ENCODE measurements at regions not wholly inside any gene's neighbourhood (a gene's known extent, or its start where the extent isn't known, plus 50 kb on each side); places are given as distances from the start of the nearest gene placed in this dataset.
A peak's percentile ranks its signal among the peaks of the same experiment; 100 is the strongest.

GRCh38 chr2:58436872-58437271 lies 195.7 kb upstream of the FANCL start:
- Histone ChIP-seq H3K9me3 (ENCODE audit: severe bottlenecking) (no peaks in the 10 kb centered on the region), H3K4me3 (ENCODE audit: low read depth, low read length) (no peak overlapping the region), H3K27ac (no peak overlapping the region), H3K27me3 (ENCODE audit: insufficient read depth, low read depth, severe bottlenecking) (no peaks in the 10 kb centered on the region), H3K36me3 (no peaks in the 10 kb centered on the region)
- no peak for TF ChIP-seq CTCF (IDR thresholded peaks at IDR 0.05; ENCODE audit: low read depth, low read length)
- DNase-seq = no peak

GRCh38 chr2:58435246-58435645 lies 194.1 kb upstream of the FANCL start:
- Histone ChIP-seq H3K4me3 (ENCODE audit: low read depth, low read length) (no peak overlapping the region), H3K9me3 (ENCODE audit: severe bottlenecking) (no peaks in the 10 kb centered on the region), H3K36me3 (no peaks in the 10 kb centered on the region), H3K27ac (no peak overlapping the region), H3K27me3 (ENCODE audit: insufficient read depth, low read depth, severe bottlenecking) (no peaks in the 10 kb centered on the region)
- no peak for TF ChIP-seq CTCF (IDR thresholded peaks at IDR 0.05; ENCODE audit: low read depth, low read length)
- no peak for DNase-seq

GRCh38 chr2:58434692-58435091 lies 193.6 kb upstream of the FANCL start:
- no peaks in the 10 kb centered on the region for H3K27me3 ChIP-seq (ENCODE audit: insufficient read depth, low read depth, severe bottlenecking)
- DNase-seq = no peak
- TF ChIP-seq CTCF (IDR thresholded peaks at IDR 0.05; ENCODE audit: low read depth, low read length) = no peak
- H3K4me3 ChIP-seq (ENCODE audit: low read depth, low read length) = no peak overlapping the region
- no peak overlapping the region for H3K27ac ChIP-seq
- H3K9me3 ChIP-seq (ENCODE audit: severe bottlenecking) = no peaks in the 10 kb centered on the region
- no peaks in the 10 kb centered on the region for H3K36me3 ChIP-seq

GRCh38 chr2:58432491-58433170 lies 191.5 kb upstream of the FANCL start:
- no peak for TF ChIP-seq CTCF (IDR thresholded peaks at IDR 0.05; ENCODE audit: low read depth, low read length)
- H3K27ac ChIP-seq = no peak overlapping the region

GRCh38 chr2:58429014-58429875 lies 188.1 kb upstream of the FANCL start:
- Histone ChIP-seq H3K9me3 (ENCODE audit: severe bottlenecking) (no peaks in the 10 kb centered on the region), H3K4me3 (ENCODE audit: low read depth, low read length) (peak overlapping the region; percentile 35), H3K36me3 (no peaks in the 10 kb centered on the region), H3K27me3 (ENCODE audit: insufficient read depth, low read depth, severe bottlenecking) (no peaks in the 10 kb centered on the region), H3K27ac (peak overlapping the region; percentile 37)
- DNase-seq = no peak
- TF ChIP-seq CTCF (IDR thresholded peaks at IDR 0.05; ENCODE audit: low read depth, low read length) = no peak

More at GRCh38 chr2:58432491-58433170, 191.5 kb upstream of the FANCL start:
- Histone ChIP-seq H3K27me3 (ENCODE audit: insufficient read depth, low read depth, severe bottlenecking) (no peaks in the 10 kb centered on the region), H3K4me3 (ENCODE audit: low read depth, low read length) (no peak overlapping the region), H3K36me3 (no peaks in the 10 kb centered on the region), H3K9me3 (ENCODE audit: severe bottlenecking) (no peaks in the 10 kb centered on the region)
- DNase-seq = no peak

All from WERI-Rb-1 (cell line).